ENCODE measurements at regions not wholly inside any gene's neighbourhood (a gene's known extent, or its start where the extent isn't known, plus 50 kb on each side); places are given as distances from the start of the nearest gene placed in this dataset.

DNA sequence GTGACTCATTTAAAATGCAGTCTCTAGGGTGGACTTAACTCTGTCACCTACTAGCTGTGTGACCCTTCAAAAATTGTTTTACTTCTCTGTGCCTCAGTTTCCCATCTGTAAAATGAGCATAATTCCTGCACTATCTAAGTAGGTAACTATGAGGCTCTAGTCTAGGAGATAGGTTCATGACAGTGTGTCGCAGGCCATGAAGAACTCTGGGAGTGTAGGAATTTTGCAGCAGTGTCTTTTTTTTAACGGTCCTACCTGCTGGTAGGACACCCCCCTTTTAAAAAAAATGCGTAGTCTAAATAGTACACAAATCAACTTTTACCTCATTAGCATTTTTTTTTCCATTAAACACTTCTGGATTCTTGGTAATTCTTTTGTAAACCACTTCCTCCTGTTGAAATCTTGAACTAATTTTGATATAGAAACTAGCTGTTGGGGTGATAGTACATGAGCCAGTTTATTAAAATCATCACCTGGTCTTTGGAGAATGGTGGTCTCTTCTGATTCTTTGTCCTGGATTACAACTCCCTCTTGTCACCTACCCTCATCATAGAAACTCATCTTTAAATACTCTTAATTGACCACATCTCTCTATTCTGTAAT lies 86.0 kb upstream of the SLC38A2 start:
- Histone ChIP-seq H2AFZ (ENCODE audit: low read depth, low read length) (no peak overlapping the region), H3K27ac (ENCODE audit: low read length) (no peak overlapping the region), H3K9me3 (ENCODE audit: low read length) (no peaks in the 10 kb centered on the region), H3F3A (ENCODE audit: insufficient read depth, low read length, poor library complexity, severe bottlenecking) (no peaks in the 10 kb centered on the region), H3K79me2 (replicated peaks; ENCODE audit: insufficient read depth, low read length) (no peaks in the 10 kb centered on the region), H3K4me2 (ENCODE audit: low read length) (no peak overlapping the region), H3K36me3 (ENCODE audit: insufficient read depth, low read length) (no peaks in the 10 kb centered on the region), H3K27me3 (ENCODE audit: insufficient read depth, low read depth, low read length) (no peaks in the 10 kb centered on the region), H3K9ac (ENCODE audit: low read length) (no peak overlapping the region), H3K4me3 (ENCODE audit: low read length) (no peak overlapping the region), H4K20me1 (ENCODE audit: insufficient read depth) (no peaks in the 10 kb centered on the region), H3K9me2 (ENCODE audit: insufficient read depth, low read length) (no peaks in the 10 kb centered on the region)
- TF ChIP-seq, protein P1, sequence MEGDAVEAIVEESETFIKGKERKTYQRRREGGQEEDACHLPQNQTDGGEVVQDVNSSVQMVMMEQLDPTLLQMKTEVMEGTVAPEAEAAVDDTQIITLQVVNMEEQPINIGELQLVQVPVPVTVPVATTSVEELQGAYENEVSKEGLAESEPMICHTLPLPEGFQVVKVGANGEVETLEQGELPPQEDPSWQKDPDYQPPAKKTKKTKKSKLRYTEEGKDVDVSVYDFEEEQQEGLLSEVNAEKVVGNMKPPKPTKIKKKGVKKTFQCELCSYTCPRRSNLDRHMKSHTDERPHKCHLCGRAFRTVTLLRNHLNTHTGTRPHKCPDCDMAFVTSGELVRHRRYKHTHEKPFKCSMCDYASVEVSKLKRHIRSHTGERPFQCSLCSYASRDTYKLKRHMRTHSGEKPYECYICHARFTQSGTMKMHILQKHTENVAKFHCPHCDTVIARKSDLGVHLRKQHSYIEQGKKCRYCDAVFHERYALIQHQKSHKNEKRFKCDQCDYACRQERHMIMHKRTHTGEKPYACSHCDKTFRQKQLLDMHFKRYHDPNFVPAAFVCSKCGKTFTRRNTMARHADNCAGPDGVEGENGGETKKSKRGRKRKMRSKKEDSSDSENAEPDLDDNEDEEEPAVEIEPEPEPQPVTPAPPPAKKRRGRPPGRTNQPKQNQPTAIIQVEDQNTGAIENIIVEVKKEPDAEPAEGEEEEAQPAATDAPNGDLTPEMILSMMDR (IDR thresholded peaks at IDR 0.05; ENCODE audit: poor library complexity, severe bottlenecking), result no peak
- TF ChIP-seq POLR2AphosphoS5 (IDR thresholded peaks at IDR 0.05) (no peak), EP300 (conservative IDR thresholded peaks at IDR 0.05; ENCODE audit: poor library complexity, severe bottlenecking) (no peak), MXI1 (conservative IDR thresholded peaks at IDR 0.05; ENCODE audit: poor library complexity, severe bottlenecking) (no peak), EZH2 (IDR thresholded peaks at IDR 0.05; ENCODE audit: borderline replicate concordance, insufficient read depth, low read length, poor library complexity, severe bottlenecking) (no peak), TAF1 (IDR thresholded peaks at IDR 0.05; ENCODE audit: low read depth) (no peak), SMC3 (conservative IDR thresholded peaks at IDR 0.05; ENCODE audit: poor library complexity) (no peak), RAD21 (conservative IDR thresholded peaks at IDR 0.05) (no peak)
- TF ChIP-seq, protein P2, sequence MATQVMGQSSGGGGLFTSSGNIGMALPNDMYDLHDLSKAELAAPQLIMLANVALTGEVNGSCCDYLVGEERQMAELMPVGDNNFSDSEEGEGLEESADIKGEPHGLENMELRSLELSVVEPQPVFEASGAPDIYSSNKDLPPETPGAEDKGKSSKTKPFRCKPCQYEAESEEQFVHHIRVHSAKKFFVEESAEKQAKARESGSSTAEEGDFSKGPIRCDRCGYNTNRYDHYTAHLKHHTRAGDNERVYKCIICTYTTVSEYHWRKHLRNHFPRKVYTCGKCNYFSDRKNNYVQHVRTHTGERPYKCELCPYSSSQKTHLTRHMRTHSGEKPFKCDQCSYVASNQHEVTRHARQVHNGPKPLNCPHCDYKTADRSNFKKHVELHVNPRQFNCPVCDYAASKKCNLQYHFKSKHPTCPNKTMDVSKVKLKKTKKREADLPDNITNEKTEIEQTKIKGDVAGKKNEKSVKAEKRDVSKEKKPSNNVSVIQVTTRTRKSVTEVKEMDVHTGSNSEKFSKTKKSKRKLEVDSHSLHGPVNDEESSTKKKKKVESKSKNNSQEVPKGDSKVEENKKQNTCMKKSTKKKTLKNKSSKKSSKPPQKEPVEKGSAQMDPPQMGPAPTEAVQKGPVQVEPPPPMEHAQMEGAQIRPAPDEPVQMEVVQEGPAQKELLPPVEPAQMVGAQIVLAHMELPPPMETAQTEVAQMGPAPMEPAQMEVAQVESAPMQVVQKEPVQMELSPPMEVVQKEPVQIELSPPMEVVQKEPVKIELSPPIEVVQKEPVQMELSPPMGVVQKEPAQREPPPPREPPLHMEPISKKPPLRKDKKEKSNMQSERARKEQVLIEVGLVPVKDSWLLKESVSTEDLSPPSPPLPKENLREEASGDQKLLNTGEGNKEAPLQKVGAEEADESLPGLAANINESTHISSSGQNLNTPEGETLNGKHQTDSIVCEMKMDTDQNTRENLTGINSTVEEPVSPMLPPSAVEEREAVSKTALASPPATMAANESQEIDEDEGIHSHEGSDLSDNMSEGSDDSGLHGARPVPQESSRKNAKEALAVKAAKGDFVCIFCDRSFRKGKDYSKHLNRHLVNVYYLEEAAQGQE (IDR thresholded peaks at IDR 0.05; ENCODE audit: borderline replicate concordance), result no peak

DNA sequence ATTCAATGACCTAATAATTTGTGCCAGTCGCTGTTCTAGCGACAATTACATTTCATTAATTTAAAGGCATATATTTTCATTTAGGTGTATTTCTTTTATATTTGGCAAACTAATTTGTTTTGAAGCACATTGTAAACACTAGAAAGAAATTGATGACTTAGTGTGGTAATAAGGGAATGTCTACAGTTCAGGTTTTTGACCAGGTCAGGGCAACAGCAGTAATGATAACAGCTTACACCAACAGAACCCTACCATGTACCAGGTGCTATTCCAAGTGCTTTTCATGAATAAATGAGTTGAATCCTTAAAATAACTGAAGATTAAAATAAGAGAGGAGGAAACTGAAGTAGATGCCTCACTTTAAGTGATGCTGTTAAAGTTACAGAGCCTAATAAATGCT lies 85.4 kb upstream of the SLC38A2 start:
- Histone ChIP-seq H4K20me1 (ENCODE audit: insufficient read depth) (no peaks in the 10 kb centered on the region), H3K9ac (ENCODE audit: low read length) (no peak overlapping the region), H3K9me2 (ENCODE audit: insufficient read depth, low read length) (no peaks in the 10 kb centered on the region)

More for the DNA sequence above, 85.4 kb upstream of the SLC38A2 start:
- H3K27ac ChIP-seq (ENCODE audit: low read length), result no peak overlapping the region
- no peak overlapping the region for H3K4me2 ChIP-seq (ENCODE audit: low read length)
- H3F3A ChIP-seq (ENCODE audit: insufficient read depth, low read length, poor library complexity, severe bottlenecking), result no peaks in the 10 kb centered on the region
- no peaks in the 10 kb centered on the region for H3K79me2 ChIP-seq (replicated peaks; ENCODE audit: insufficient read depth, low read length)
- H2AFZ ChIP-seq (ENCODE audit: low read depth, low read length), result no peak overlapping the region
- no peaks in the 10 kb centered on the region for H3K27me3 ChIP-seq (ENCODE audit: insufficient read depth, low read depth, low read length)
- TF ChIP-seq, protein P2 (IDR thresholded peaks at IDR 0.05; ENCODE audit: borderline replicate concordance), result no peak
- TF ChIP-seq MXI1 (conservative IDR thresholded peaks at IDR 0.05; ENCODE audit: poor library complexity, severe bottlenecking) (no peak), RAD21 (conservative IDR thresholded peaks at IDR 0.05) (no peak), EP300 (conservative IDR thresholded peaks at IDR 0.05; ENCODE audit: poor library complexity, severe bottlenecking) (no peak), EZH2 (IDR thresholded peaks at IDR 0.05; ENCODE audit: borderline replicate concordance, insufficient read depth, low read length, poor library complexity, severe bottlenecking) (no peak), SMC3 (conservative IDR thresholded peaks at IDR 0.05; ENCODE audit: poor library complexity) (no peak), POLR2AphosphoS5 (IDR thresholded peaks at IDR 0.05) (no peak)
- TF ChIP-seq, protein P1 (IDR thresholded peaks at IDR 0.05; ENCODE audit: poor library complexity, severe bottlenecking), result no peak
- no peak overlapping the region for H3K4me3 ChIP-seq (ENCODE audit: low read length)
- no peaks in the 10 kb centered on the region for H3K9me3 ChIP-seq (ENCODE audit: low read length)
- no peaks in the 10 kb centered on the region for H3K36me3 ChIP-seq (ENCODE audit: insufficient read depth, low read length)
